Sciatic nerve (tissue), 2 donors: ENCODE measurements at regions not wholly inside any gene's neighbourhood (a gene's known extent, or its start where the extent isn't known, plus 50 kb on each side); places are given as distances from the start of the nearest gene placed in this dataset.
"Not testable (repeated sequence)": the region's sequence is repeated elsewhere in the genome, so short reads cannot be mapped to it uniquely, and the experiment has no call there.

Experiments
- ATAC-seq: fragments of 200-7000 bp; cut with Tn5 transposase; one replicate; pipeline ENCODE4 v1.9.1; 2020; ENCODE audit warnings: mild to moderate bottlenecking, moderate library complexity
- DNase-seq: peaks from one replicate; pipeline ENCODE4 v3.0.0-alpha.2; 2020; ENCODE audit warnings: low spot score
- intact Hi-C: fragments of 100-400 bp; cut with DNase I; formaldehyde crosslinking; loops from one replicate; pipeline ENCODE4 v1.14.2; 2022
- donor health status: DM: no; HTN: no; CAD: no.
- donor health status: DM: no; HTN: no; CAD: no.

GRCh38 chr15:96817900-96818299, 487.4 kb downstream of the NR2F2 start:
- intact Hi-C loops = no loop called here
- ATAC-seq (no peak), DNase-seq (no peak)

- DNase-seq = no peak
- no peak for ATAC-seq
- intact Hi-C loops = no loop called here
These were observed 488.4 kb downstream of the NR2F2 start for GRCh38 chr15:96818861-96819260.

- no peak for ATAC-seq
- no peak for DNase-seq
- intact Hi-C loops = loop anchor here (10.0 kb wide), 1 partner anchor 227 kb away; no protein-coding TSS in a partner anchor
These were observed 497.5 kb downstream of the NR2F2 start for GRCh38 chr15:96827981-96828380.

GRCh38 chr15:96837241-96837970, 506.9 kb downstream of the NR2F2 start:
- no peak for ATAC-seq
- DNase-seq = no peak
- intact Hi-C loops = no loop called here

- ATAC-seq (no peak), DNase-seq (no peak)
- intact Hi-C loops = no loop called here
These were observed 507.6 kb downstream of the NR2F2 start for GRCh38 chr15:96838081-96838480.

- intact Hi-C loops = no loop called here
- no peak for ATAC-seq
- no peak for DNase-seq
These were observed 518.9 kb downstream of the NR2F2 start for GRCh38 chr15:96849271-96849900.

- intact Hi-C loops = no loop called here
- ATAC-seq = peak; percentile 85
- DNase-seq = peak; percentile 61
These were observed 521.1 kb downstream of the NR2F2 start for GRCh38 chr15:96851613-96852012.

- ATAC-seq (peak; percentile 20), DNase-seq (no peak)
- intact Hi-C loops = no loop called here
These were observed 528.2 kb downstream of the NR2F2 start for GRCh38 chr15:96858694-96859093.

GRCh38 chr15:96860741-96861140, 530.2 kb downstream of the NR2F2 start:
- no peak for DNase-seq
- no peak for ATAC-seq
- intact Hi-C loops = no loop called here

GRCh38 chr15:96867992-96868391, 537.5 kb downstream of the NR2F2 start:
- ATAC-seq (no peak), DNase-seq (no peak)
- intact Hi-C loops = no loop called here

- DNase-seq = no peak
- intact Hi-C loops = no loop called here
- ATAC-seq = no peak
These were observed 538.6 kb downstream of the NR2F2 start for GRCh38 chr15:96869122-96869521.

GRCh38 chr15:96869790-96870189, 539.3 kb downstream of the NR2F2 start:
- ATAC-seq (no peak), DNase-seq (no peak)
- intact Hi-C loops = no loop called here

- DNase-seq (no peak), ATAC-seq (no peak)
- intact Hi-C loops = no loop called here
These were observed 540.1 kb downstream of the NR2F2 start for GRCh38 chr15:96870580-96870979.

GRCh38 chr15:96877442-96877841, 546.9 kb downstream of the NR2F2 start:
- intact Hi-C loops, ATAC-seq, DNase-seq: not testable (repeated sequence)

- ATAC-seq (no peak), DNase-seq (no peak)
- intact Hi-C loops = no loop called here
These were observed 547.6 kb downstream of the NR2F2 start for GRCh38 chr15:96878129-96878528.

GRCh38 chr15:96882121-96882772, 551.7 kb downstream of the NR2F2 start:
- DNase-seq (no peak), ATAC-seq (no peak)
- intact Hi-C loops = no loop called here

- no peak for ATAC-seq
- DNase-seq = no peak
- intact Hi-C loops = no loop called here
These were observed 557.2 kb downstream of the NR2F2 start for GRCh38 chr15:96887730-96888129.

GRCh38 chr15:96888764-96889163, 558.3 kb downstream of the NR2F2 start:
- ATAC-seq (peak; percentile 43), DNase-seq (no peak)
- intact Hi-C loops = no loop called here

- DNase-seq (no peak), ATAC-seq (peak; percentile 70)
- intact Hi-C loops = loop anchor here (5.0 kb wide), 2 partner anchors 538 to 558 kb away; partner anchors contain the start of gene NR2F2
These were observed 559.4 kb downstream of the NR2F2 start for GRCh38 chr15:96889734-96890480.
